ENCODE measurements at regions not wholly inside any gene's neighbourhood (a gene's known extent, or its start where the extent isn't known, plus 50 kb on each side); places are given as distances from the start of the nearest gene placed in this dataset.

DNA sequence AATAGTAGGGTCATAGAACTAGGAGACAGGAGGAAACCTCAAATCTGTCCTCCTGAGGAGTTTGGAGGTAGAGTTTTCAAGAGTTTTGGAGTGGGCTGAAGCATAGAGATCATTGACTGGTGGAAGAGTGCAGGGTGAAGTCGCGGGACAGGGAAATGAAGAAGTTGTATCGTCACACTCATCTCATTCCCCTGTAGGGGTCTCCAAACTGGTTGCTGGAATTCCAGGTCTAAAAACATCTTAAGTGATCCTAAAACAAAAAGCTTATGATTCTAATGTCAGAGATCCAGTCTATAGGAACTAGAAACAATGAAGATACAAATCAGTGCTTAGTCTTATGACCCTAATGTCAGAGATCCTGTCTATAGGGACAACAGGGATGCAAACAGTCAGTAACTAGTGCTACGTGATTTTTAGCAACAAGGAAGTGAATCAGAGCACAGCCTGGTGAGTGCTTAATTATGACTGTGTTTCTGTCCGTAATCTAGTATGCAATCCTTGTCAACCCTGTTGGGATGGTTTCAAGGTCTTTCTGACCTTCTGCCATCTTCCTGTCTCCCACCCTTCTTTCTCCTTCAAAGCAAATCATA is 139.4 kb downstream of the SKIDA1 start:
- TF ChIP-seq, protein P1, sequence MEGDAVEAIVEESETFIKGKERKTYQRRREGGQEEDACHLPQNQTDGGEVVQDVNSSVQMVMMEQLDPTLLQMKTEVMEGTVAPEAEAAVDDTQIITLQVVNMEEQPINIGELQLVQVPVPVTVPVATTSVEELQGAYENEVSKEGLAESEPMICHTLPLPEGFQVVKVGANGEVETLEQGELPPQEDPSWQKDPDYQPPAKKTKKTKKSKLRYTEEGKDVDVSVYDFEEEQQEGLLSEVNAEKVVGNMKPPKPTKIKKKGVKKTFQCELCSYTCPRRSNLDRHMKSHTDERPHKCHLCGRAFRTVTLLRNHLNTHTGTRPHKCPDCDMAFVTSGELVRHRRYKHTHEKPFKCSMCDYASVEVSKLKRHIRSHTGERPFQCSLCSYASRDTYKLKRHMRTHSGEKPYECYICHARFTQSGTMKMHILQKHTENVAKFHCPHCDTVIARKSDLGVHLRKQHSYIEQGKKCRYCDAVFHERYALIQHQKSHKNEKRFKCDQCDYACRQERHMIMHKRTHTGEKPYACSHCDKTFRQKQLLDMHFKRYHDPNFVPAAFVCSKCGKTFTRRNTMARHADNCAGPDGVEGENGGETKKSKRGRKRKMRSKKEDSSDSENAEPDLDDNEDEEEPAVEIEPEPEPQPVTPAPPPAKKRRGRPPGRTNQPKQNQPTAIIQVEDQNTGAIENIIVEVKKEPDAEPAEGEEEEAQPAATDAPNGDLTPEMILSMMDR (IDR thresholded peaks at IDR 0.05) = no peak
- no peak for TF ChIP-seq POLR2A (IDR thresholded peaks at IDR 0.05)
